IMR-90 (cell line): ENCODE measurements at regions not wholly inside any gene's neighbourhood (a gene's known extent, or its start where the extent isn't known, plus 50 kb on each side); places are given as distances from the start of the nearest gene placed in this dataset.

Experiments
- ATAC-seq: fragments of 200-7000 bp; cut with Tn5 transposase; 2 replicates; pipeline ENCODE4 v1.9.1; 2020; ENCODE audit warnings: low read depth, mild to moderate bottlenecking, moderate library complexity
- BruUV-seq: library from RNA; stranded (reverse); fragments of 400-500 nt; replicated peaks from 2 replicates; lab custom pipeline; 2021; lab: Mats Ljungman, UMichigan
- CTCF ChIA-PET: fragments of 300-600 bp; formaldehyde crosslinking; extraction: SDS; loops from one replicate; lab custom pipeline; 2021; ENCODE audit warnings: antibody characterized with exemption; lab: Yijun Ruan, JAX
- POLR2A ChIA-PET: fragments of 300-600 bp; sonication (Branson Sonifier 250); formaldehyde crosslinking; loops from one replicate; lab custom pipeline; 2022; ENCODE audit warnings: antibody characterized with exemption; ENCODE audit not compliant: unreplicated experiment; lab: Charles Lee
- DNase-seq: peaks from one replicate; pipeline ENCODE4 v3.0.0; 2013
- H2AFZ ChIP-seq: replicated peaks from 2 replicates; pipeline ENCODE3; 2013; ENCODE audit warnings: low read length, mild to moderate bottlenecking; ENCODE audit not compliant: poor library complexity
- H2AK5ac ChIP-seq: 2 replicates; pipeline ENCODE4 v1.6.1; 2013; ENCODE audit warnings: low read depth, low read length, inconsistent platforms
- H2AK9ac ChIP-seq: replicated peaks from 2 replicates; pipeline ENCODE3; 2013; ENCODE audit warnings: mild to moderate bottlenecking, low read depth, low read length, moderate library complexity; ENCODE audit not compliant: poor library complexity
- H2BK120ac ChIP-seq: 2 replicates; pipeline ENCODE4 v1.6.1; 2013; ENCODE audit warnings: low read depth, low read length, inconsistent platforms
- H2BK15ac ChIP-seq: 3 replicates; pipeline ENCODE4 v1.6.1; 2013; ENCODE audit warnings: low read depth, low read length, inconsistent platforms
- H2BK20ac ChIP-seq: 2 replicates; pipeline ENCODE4 v1.6.1; 2013; ENCODE audit warnings: low read depth, mild to moderate bottlenecking, inconsistent platforms, low read length, moderate library complexity
- H2BK5ac ChIP-seq: 2 replicates; pipeline ENCODE4 v1.6.1; 2013; ENCODE audit warnings: mild to moderate bottlenecking, low read depth, low read length, inconsistent platforms; ENCODE audit not compliant: poor library complexity, severe bottlenecking
- H3K14ac ChIP-seq: replicated peaks from 2 replicates; pipeline ENCODE4 v1.6.1; 2013; ENCODE audit warnings: low read depth, low read length, inconsistent platforms
- H3K18ac ChIP-seq: 2 replicates; pipeline ENCODE4 v1.6.1; 2013; ENCODE audit warnings: low read depth, low read length, control low read depth
- H3K23ac ChIP-seq: 2 replicates; pipeline ENCODE4 v1.6.1; 2013; ENCODE audit warnings: low read depth, low read length, inconsistent platforms
- H3K27ac ChIP-seq: 2 replicates; pipeline ENCODE4 v1.5.1; 2013; ENCODE audit warnings: mild to moderate bottlenecking, control low read depth, low read length; ENCODE audit not compliant: insufficient read depth
- H3K27me3 ChIP-seq: 2 replicates; pipeline ENCODE4 v1.6.1; 2013; ENCODE audit warnings: low read length; ENCODE audit not compliant: control insufficient read depth, insufficient read depth
- H3K36me3 ChIP-seq: 2 replicates; pipeline ENCODE4 v1.6.1; 2013; ENCODE audit warnings: low read length, mixed read lengths; ENCODE audit not compliant: control insufficient read depth, insufficient read depth
- H3K4ac ChIP-seq: 2 replicates; pipeline ENCODE4 v1.6.1; 2013; ENCODE audit warnings: low read depth, low read length, inconsistent platforms
- H3K4me1 ChIP-seq: 2 replicates; pipeline ENCODE4 v1.6.1; 2013; ENCODE audit warnings: low read length, mixed read lengths; ENCODE audit not compliant: control insufficient read depth, insufficient read depth
- H3K4me2 ChIP-seq: 2 replicates; pipeline ENCODE4 v1.6.1; 2013; ENCODE audit warnings: low read depth, mild to moderate bottlenecking, control low read depth, low read length, moderate library complexity
- H3K4me3 ChIP-seq: 2 replicates; pipeline ENCODE4 v1.5.1; 2013; ENCODE audit warnings: low read depth, mild to moderate bottlenecking, control low read depth, low read length, moderate library complexity; ENCODE audit not compliant: insufficient read depth
- H3K56ac ChIP-seq: 2 replicates; pipeline ENCODE4 v1.6.1; 2013; ENCODE audit warnings: low read length, inconsistent platforms; ENCODE audit not compliant: insufficient read depth; ENCODE audit errors: extremely low read depth
- H3K79me1 ChIP-seq, 2 experiments: 2 replicates each; pipeline ENCODE4 v1.6.1; 2013; ENCODE audit warnings: low read length in 2 of 2, inconsistent platforms in 1 of 2, low read depth in 1 of 2
- H3K9ac ChIP-seq: 2 replicates; pipeline ENCODE4 v1.6.1; 2013; ENCODE audit warnings: low read depth, low read length, control low read depth
- H3K9me1 ChIP-seq: 2 replicates; pipeline ENCODE4 v1.6.1; 2013; ENCODE audit warnings: low read length, inconsistent platforms; ENCODE audit not compliant: insufficient read depth
- H3K9me3 ChIP-seq: 2 replicates; pipeline ENCODE4 v1.6.1; 2013; ENCODE audit warnings: low read length; ENCODE audit not compliant: control insufficient read depth, insufficient read depth
- H4K20me1 ChIP-seq: 2 replicates; pipeline ENCODE4 v1.6.1; 2013; ENCODE audit warnings: low read length, inconsistent platforms; ENCODE audit not compliant: insufficient read depth
- H4K5ac ChIP-seq: 2 replicates; pipeline ENCODE4 v1.6.1; 2013; ENCODE audit warnings: mild to moderate bottlenecking, low read depth, low read length, control low read depth
- H4K8ac ChIP-seq, 2 experiments: 2 replicates each; pipeline ENCODE4 v1.6.1; 2013; ENCODE audit warnings: low read depth in 2 of 2, low read length in 2 of 2, control low read depth in 1 of 2, inconsistent platforms in 1 of 2
- H4K91ac ChIP-seq: 2 replicates; pipeline ENCODE4 v1.6.1; 2013; ENCODE audit warnings: low read depth, low read length, inconsistent platforms; ENCODE audit not compliant: insufficient read depth
- FOS ChIP-seq: fragments of 150-350 bp; IDR thresholded peaks from 2 replicates; pipeline ENCODE4 v1.6.1; 2016; ENCODE audit warnings: low read depth, low read length
- MAZ ChIP-seq: IDR thresholded peaks from 2 replicates; pipeline ENCODE4 v1.6.1; 2012; ENCODE audit warnings: low read depth, mild to moderate bottlenecking, low read length, improper control_type of control experiment, moderate library complexity, borderline replicate concordance
- POLR2A ChIP-seq: IDR thresholded peaks from 2 replicates; pipeline ENCODE4 v1.6.1; 2012; ENCODE audit warnings: mild to moderate bottlenecking, low read depth, low read length
- RFX5 ChIP-seq: IDR thresholded peaks from 2 replicates; pipeline ENCODE4 v1.8.0; 2012; ENCODE audit warnings: low read depth, mild to moderate bottlenecking, low read length, moderate library complexity
- SMC3 ChIP-seq: fragments of 150-350 bp; IDR thresholded peaks from 2 replicates; pipeline ENCODE4 v1.6.1; 2016; ENCODE audit warnings: low read depth, mild to moderate bottlenecking, antibody characterized with exemption, low read length, moderate library complexity
- USF2 ChIP-seq: fragments of 150-350 bp; IDR thresholded peaks from 2 replicates; pipeline ENCODE4 v1.6.1; 2017; ENCODE audit warnings: mild to moderate bottlenecking, antibody characterized with exemption, low read length, low read depth
- WGBS, 2 experiments: methylation state at CpG; one replicate each; pipeline versions ENCODE4 v1.1.5 to v1.1.7; 2013; ENCODE audit warnings: missing lambda C conversion rate in 2 of 2; ENCODE audit not compliant: insufficient read length in 1 of 2; ENCODE audit errors: extremely low coverage in 2 of 2; 5-methylcytosine and 5-hydroxymethylcytosine counted together
- dilution Hi-C: fragments of 300-500 bp; cut with HindIII; formaldehyde crosslinking; loops from one replicate; pipeline ENCODE4 v1.14.3; 2018; ENCODE audit warnings: low sequenced_read_pairs; ENCODE audit not compliant: unreplicated experiment
- in situ Hi-C: fragments of 300-500 bp; cut with MboI; formaldehyde crosslinking; loops from 3 replicates; pipeline ENCODE4 v1.14.3; 2019; ENCODE audit warnings: low sequenced_read_pairs, inconsistent platforms, mixed read lengths
- intact Hi-C: fragments of 100-400 bp; cut with micrococcal nuclease; formaldehyde crosslinking; loops from 2 replicates; pipeline ENCODE4 v1.10.0; 2022

- H3K4ac ChIP-seq, result no peak overlapping the region
- no peak overlapping the region for H3K23ac ChIP-seq
- no peak overlapping the region for H2BK120ac ChIP-seq
- no peaks in the 10 kb centered on the region for H3K9me3 ChIP-seq
- H2BK5ac ChIP-seq, result no peak overlapping the region
- no CpG with 5 or more reads among the region's 8 CpGs for WGBS, 2 experiments
- H2AK9ac ChIP-seq, result no peak overlapping the region
- no peak overlapping the region for H4K8ac ChIP-seq
- no peak overlapping the region for H4K91ac ChIP-seq
- H2AK5ac ChIP-seq, result no peak overlapping the region
- no peak overlapping the region for H3K4me3 ChIP-seq
- ATAC-seq (no peak), DNase-seq (no peak)
- no peaks in the 10 kb centered on the region for H3K79me1 ChIP-seq
- no peak overlapping the region for H2BK20ac ChIP-seq
- no peak overlapping the region for H3K4me2 ChIP-seq
- intact Hi-C loops, result no loop called here
- in situ Hi-C loops, result no loop called here
- no peaks in the 10 kb centered on the region for H4K20me1 ChIP-seq
- dilution Hi-C loops, result no loop called here
- H3K9ac ChIP-seq, result no peak overlapping the region
- no peak overlapping the region for H3K14ac ChIP-seq
- H2AFZ ChIP-seq, result no peak overlapping the region
- ChIA-PET CTCF (no interaction called here), POLR2A (no interaction called here)
- H3K36me3 ChIP-seq, result no peaks in the 10 kb centered on the region
- no peaks in the 10 kb centered on the region for H3K4me1 ChIP-seq
- H3K56ac ChIP-seq, result no peak overlapping the region
- H3K27me3 ChIP-seq, result no peaks in the 10 kb centered on the region
- H2BK15ac ChIP-seq, result no peak overlapping the region
- no peak overlapping the region for H3K27ac ChIP-seq
- TF ChIP-seq FOS (no peak), RFX5 (no peak), POLR2A (no peak), SMC3 (no peak), USF2 (no peak), MAZ (no peak)
- H4K5ac ChIP-seq, result no peak overlapping the region
- no TSS peak for BruUV-seq
- H3K9me1 ChIP-seq, result no peaks in the 10 kb centered on the region
- no peak overlapping the region for H3K18ac ChIP-seq
These were observed 364.0 kb downstream of the LRATD1 start for GRCh38 chr2:14996351-14997014.
